OCI-LY7 (cell line): ENCODE measurements at regions not wholly inside any gene's neighbourhood (a gene's known extent, or its start where the extent isn't known, plus 50 kb on each side); places are given as distances from the start of the nearest gene placed in this dataset.

Experiments used
- BruUV-seq: library from RNA; stranded (reverse); fragments of 400-500 nt; replicated peaks from 2 replicates; lab custom pipeline; 2021; lab: Mats Ljungman, UMichigan
- CTCF ChIA-PET: fragments of 300-600 bp; sonication (Branson Sonifier 250); formaldehyde crosslinking; loops from one replicate; lab custom pipeline; 2022; ENCODE audit warnings: antibody characterized with exemption; ENCODE audit not compliant: unreplicated experiment; lab: Charles Lee
- POLR2A ChIA-PET: fragments of 300-600 bp; sonication (Branson Sonifier 250); formaldehyde crosslinking; loops from one replicate; lab custom pipeline; 2022; ENCODE audit warnings: antibody characterized with exemption; lab: Charles Lee
- DNase-seq: peaks from one replicate; pipeline ENCODE4 v3.0.0-alpha.2; 2015; ENCODE audit warnings: low spot score
- H2AFZ ChIP-seq: fragments of 200-600 bp; sonication (generic), shearing (Covaris generic); 2 replicates; pipeline ENCODE4 v1.6.1; 2014; ENCODE audit warnings: mild to moderate bottlenecking, antibody characterized with exemption, low read length, moderate library complexity
- H3K27ac ChIP-seq: fragments of 200-600 bp; sonication (generic); 2 replicates; pipeline ENCODE4 v1.5.1; 2014; ENCODE audit warnings: mixed run types, low read depth, mild to moderate bottlenecking, moderate library complexity, low read length, inconsistent platforms; ENCODE audit not compliant: poor library complexity, severe bottlenecking
- H3K36me3 ChIP-seq: fragments of 200-600 bp; sonication (generic); 2 replicates; pipeline ENCODE4 v1.6.1; 2014; ENCODE audit warnings: mild to moderate bottlenecking, antibody characterized with exemption, low read length, moderate library complexity, mixed read lengths; ENCODE audit not compliant: insufficient read depth
- H3K4me1 ChIP-seq: fragments of 200-600 bp; sonication (generic); 2 replicates; pipeline ENCODE4 v1.5.1; 2014; ENCODE audit warnings: mild to moderate bottlenecking, low read length; ENCODE audit not compliant: insufficient read depth, poor library complexity, severe bottlenecking
- H3K4me2 ChIP-seq: fragments of 200-600 bp; sonication (generic); 2 replicates; pipeline ENCODE4 v1.6.1; 2014; ENCODE audit warnings: mild to moderate bottlenecking, low read length
- H3K4me3 ChIP-seq: fragments of 200-600 bp; sonication (generic); 2 replicates; pipeline ENCODE4 v1.5.1; 2014; ENCODE audit warnings: mild to moderate bottlenecking, low read depth, low read length; ENCODE audit not compliant: poor library complexity, severe bottlenecking
- H3K79me2 ChIP-seq: fragments of 200-600 bp; sonication (generic); 2 replicates; pipeline ENCODE4 v1.6.1; 2016; ENCODE audit warnings: low read depth, mild to moderate bottlenecking, low read length, moderate library complexity, mixed read lengths; ENCODE audit not compliant: insufficient read depth
- H3K9me2 ChIP-seq: fragments of 200-600 bp; sonication (generic); 2 replicates; pipeline ENCODE4 v1.6.1; 2016; ENCODE audit warnings: mild to moderate bottlenecking, low read length, mixed read lengths; ENCODE audit not compliant: insufficient read depth
- H3K9me3 ChIP-seq: fragments of 200-600 bp; sonication (generic); 2 replicates; pipeline ENCODE4 v1.6.1; 2014; ENCODE audit warnings: mild to moderate bottlenecking, mixed run types, low read length, mixed read lengths
- H4K20me1 ChIP-seq: fragments of 200-600 bp; sonication (generic); 2 replicates; pipeline ENCODE4 v1.6.1; 2014; ENCODE audit warnings: mild to moderate bottlenecking, antibody characterized with exemption, low read length, moderate library complexity, mixed read lengths; ENCODE audit not compliant: insufficient read depth
- EZH2phosphoT487 ChIP-seq: fragments of 200-600 bp; sonication (generic); IDR thresholded peaks from 2 replicates; pipeline ENCODE4 v1.6.1; 2018; ENCODE audit warnings: low read depth, borderline replicate concordance, mild to moderate bottlenecking, mixed run types, antibody characterized with exemption, low read length, moderate library complexity, mixed read lengths
- intact Hi-C: fragments of 100-400 bp; cut with micrococcal nuclease; formaldehyde crosslinking; loops from one replicate; pipeline ENCODE4 v1.10.0; 2022; ENCODE audit not compliant: unreplicated experiment
- TF ChIP-seq, protein P1 (sequence below): fragments of 200-600 bp; sonication (generic); conservative IDR thresholded peaks from 2 replicates; pipeline ENCODE4 v1.5.1; 2014; ENCODE audit warnings: mild to moderate bottlenecking, antibody characterized with exemption, low read length, moderate library complexity, mixed read lengths

DNA sequence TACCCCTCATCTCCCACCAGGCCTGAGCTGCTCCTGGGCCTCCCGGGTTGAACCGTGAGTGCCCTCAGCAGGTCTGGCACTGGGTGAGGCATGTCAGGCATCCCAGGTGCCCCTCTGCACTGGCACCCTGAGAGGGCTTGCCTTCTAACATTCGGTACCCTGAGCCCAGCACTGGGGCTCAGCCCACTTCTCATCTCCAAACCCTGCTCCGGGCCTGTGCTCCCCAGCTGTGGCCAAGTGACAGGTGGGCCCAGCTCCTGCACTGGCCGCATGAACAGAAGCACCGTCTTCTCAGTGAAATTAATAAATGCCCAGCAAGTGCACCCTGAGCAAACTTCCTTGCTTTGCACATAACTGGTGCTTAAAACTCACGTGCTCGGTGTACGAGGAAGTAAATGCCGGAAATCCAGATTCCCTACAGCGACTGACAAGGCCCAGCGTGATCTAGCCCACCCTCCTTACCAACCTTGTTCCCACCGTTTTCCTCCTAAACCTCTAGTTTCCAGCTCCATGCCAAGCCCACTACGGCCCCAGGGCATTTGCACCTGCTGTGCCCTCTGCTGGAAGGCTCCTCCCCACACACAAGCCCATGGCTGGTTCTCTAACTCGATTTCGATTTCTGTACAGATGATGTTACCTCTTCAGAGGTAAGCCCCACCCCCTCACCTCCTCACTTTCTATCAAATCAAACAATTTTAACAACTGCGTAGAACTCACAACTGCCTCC lies 115.2 kb upstream of the NCOR2 start:
- no peak overlapping the region for H2AFZ ChIP-seq
- no peak overlapping the region for H3K4me3 ChIP-seq
- H4K20me1 ChIP-seq = no peaks in the 10 kb centered on the region
- H3K9me2 ChIP-seq = no peaks in the 10 kb centered on the region
- no peak for DNase-seq
- CTCF ChIA-PET = no interaction called here
- H3K36me3 ChIP-seq = no peaks in the 10 kb centered on the region
- H3K4me1 ChIP-seq = no peaks in the 10 kb centered on the region
- no peaks in the 10 kb centered on the region for H3K9me3 ChIP-seq
- TF ChIP-seq EZH2phosphoT487 = no peak
- TF ChIP-seq, protein P1, sequence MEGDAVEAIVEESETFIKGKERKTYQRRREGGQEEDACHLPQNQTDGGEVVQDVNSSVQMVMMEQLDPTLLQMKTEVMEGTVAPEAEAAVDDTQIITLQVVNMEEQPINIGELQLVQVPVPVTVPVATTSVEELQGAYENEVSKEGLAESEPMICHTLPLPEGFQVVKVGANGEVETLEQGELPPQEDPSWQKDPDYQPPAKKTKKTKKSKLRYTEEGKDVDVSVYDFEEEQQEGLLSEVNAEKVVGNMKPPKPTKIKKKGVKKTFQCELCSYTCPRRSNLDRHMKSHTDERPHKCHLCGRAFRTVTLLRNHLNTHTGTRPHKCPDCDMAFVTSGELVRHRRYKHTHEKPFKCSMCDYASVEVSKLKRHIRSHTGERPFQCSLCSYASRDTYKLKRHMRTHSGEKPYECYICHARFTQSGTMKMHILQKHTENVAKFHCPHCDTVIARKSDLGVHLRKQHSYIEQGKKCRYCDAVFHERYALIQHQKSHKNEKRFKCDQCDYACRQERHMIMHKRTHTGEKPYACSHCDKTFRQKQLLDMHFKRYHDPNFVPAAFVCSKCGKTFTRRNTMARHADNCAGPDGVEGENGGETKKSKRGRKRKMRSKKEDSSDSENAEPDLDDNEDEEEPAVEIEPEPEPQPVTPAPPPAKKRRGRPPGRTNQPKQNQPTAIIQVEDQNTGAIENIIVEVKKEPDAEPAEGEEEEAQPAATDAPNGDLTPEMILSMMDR = no peak
- BruUV-seq = no TSS peak
- no peak overlapping the region for H3K27ac ChIP-seq
- H3K79me2 ChIP-seq = no peaks in the 10 kb centered on the region
- intact Hi-C loops = loop anchor here (5.0 kb wide), 1 partner anchor 115 kb away; the partner anchor contains the start of gene NCOR2
- POLR2A ChIA-PET = no interaction called here
- no peak overlapping the region for H3K4me2 ChIP-seq

DNA sequence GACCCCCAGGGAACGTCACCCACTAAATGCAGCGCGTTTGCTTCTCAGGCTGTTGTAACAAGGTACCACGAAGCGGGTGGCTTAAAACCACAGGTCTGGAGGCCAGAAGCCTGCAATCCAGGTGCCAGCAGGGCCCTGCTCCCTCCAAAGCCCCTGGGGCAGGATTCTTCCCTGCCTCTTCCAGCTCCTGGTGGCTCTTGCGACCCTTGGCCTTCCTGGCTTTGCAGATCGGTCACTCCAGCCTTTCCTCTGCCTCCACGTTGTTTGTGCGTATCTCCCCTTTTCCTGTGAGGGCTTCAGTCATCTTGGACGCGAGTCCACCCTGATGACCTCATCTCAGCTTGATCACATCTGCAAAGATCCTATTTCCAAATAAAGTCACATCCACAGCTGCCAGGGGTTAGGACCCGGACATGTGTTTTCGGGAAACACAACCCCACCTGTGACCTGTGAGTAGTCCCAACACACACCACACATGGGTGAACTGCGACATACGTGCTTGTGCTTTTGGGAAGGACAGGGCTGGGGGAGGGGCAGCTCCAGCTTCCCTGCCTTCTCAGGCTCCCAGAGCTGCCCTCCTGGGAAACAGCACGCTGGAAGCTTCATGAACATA lies 114.5 kb upstream of the NCOR2 start:
- H4K20me1 ChIP-seq = no peaks in the 10 kb centered on the region
- intact Hi-C loops = loop anchor here (5.0 kb wide), 1 partner anchor 115 kb away; the partner anchor contains the start of gene NCOR2
- H3K4me2 ChIP-seq = no peak overlapping the region
- no peak for DNase-seq
- H2AFZ ChIP-seq = no peak overlapping the region
- H3K4me3 ChIP-seq = no peak overlapping the region
- TF ChIP-seq EZH2phosphoT487 = no peak
- TF ChIP-seq, protein P1 = no peak
- CTCF ChIA-PET = no interaction called here
- no peak overlapping the region for H3K27ac ChIP-seq
- POLR2A ChIA-PET = no interaction called here
- H3K9me3 ChIP-seq = no peaks in the 10 kb centered on the region
- BruUV-seq = no TSS peak
- no peaks in the 10 kb centered on the region for H3K4me1 ChIP-seq
- no peaks in the 10 kb centered on the region for H3K9me2 ChIP-seq
- H3K36me3 ChIP-seq = no peaks in the 10 kb centered on the region
- H3K79me2 ChIP-seq = no peaks in the 10 kb centered on the region
